ENCODE measurements at regions not wholly inside any gene's neighbourhood (a gene's known extent, or its start where the extent isn't known, plus 50 kb on each side); places are given as distances from the start of the nearest gene placed in this dataset.

DNA sequence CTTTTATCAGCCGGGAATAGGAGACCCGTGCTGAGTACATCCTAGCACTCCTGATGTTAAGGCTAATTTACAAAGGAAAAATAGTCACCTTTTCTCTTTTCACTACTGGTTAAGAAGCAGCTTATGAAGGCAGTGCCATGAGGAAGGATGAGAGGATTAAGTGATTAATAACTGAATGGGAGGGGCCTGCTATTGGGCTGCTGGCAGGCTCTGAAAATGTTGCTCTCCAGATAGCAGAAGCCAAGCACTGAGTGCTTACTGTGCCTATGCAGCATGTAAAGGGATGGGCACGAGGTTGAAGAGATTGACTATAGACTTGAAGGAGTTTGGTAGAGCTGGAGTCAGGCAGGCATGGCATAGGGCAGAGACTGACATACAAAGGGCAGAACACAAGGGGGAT is 282.4 kb upstream of the THSD7B start:
- peaks cover 8% of the 10 kb centered on the region for H3K9me3 ChIP-seq (ENCODE audit: control insufficient read depth, low read length)
- WGBS, 2 experiments (ENCODE audit: insufficient coverage in 2 of 2) = 58% methylated on average over 1 of the region's 3 CpGs
- H3K4me1 ChIP-seq (ENCODE audit: control insufficient read depth, insufficient read depth, low read length, poor library complexity, severe bottlenecking) = no peaks in the 10 kb centered on the region
- no peak overlapping the region for H3K4me3 ChIP-seq (ENCODE audit: extremely low read depth, insufficient read depth, low read length, poor library complexity, severe bottlenecking)
- no peaks in the 10 kb centered on the region for H3K36me3 ChIP-seq (ENCODE audit: control insufficient read depth, insufficient read depth, low read length)
- H3K27ac ChIP-seq (ENCODE audit: low read depth, low read length, severe bottlenecking) = no peak overlapping the region

DNA sequence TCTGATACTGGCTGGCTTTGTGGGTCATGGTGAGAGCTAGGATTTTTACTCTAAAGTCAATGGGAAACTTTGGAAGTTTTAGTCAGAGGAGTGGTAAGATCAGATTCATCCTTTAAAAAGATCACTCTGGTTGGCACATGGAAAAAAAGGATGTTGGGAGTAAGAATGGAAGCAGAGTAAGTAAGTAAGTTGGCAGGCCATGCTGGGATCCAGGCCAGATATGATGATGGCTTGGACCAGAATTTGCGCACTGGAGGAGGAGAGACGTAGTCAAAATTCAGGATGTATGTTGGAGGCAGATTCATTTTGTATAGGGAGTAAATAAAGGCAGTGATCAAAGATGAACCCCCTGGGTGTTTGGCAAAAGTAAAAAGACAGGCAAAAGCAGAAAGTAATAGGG is 283.3 kb upstream of the THSD7B start:
- H3K4me3 ChIP-seq (ENCODE audit: extremely low read depth, insufficient read depth, low read length, poor library complexity, severe bottlenecking) = no peak overlapping the region
- no peaks in the 10 kb centered on the region for H3K36me3 ChIP-seq (ENCODE audit: control insufficient read depth, insufficient read depth, low read length)
- no peak overlapping the region for H3K27ac ChIP-seq (ENCODE audit: low read depth, low read length, severe bottlenecking)
- WGBS, 2 experiments (ENCODE audit: insufficient coverage in 2 of 2) = 100% methylated on average over 2 of the region's 2 CpGs
- peaks cover 8% of the 10 kb centered on the region for H3K9me3 ChIP-seq (ENCODE audit: control insufficient read depth, low read length)
- no peaks in the 10 kb centered on the region for H3K4me1 ChIP-seq (ENCODE audit: control insufficient read depth, insufficient read depth, low read length, poor library complexity, severe bottlenecking)

GRCh38 chr2:136479696-136480095 is 285.6 kb upstream of the THSD7B start:
- Histone ChIP-seq H3K9me3 (ENCODE audit: control insufficient read depth, low read length) (peaks cover 8% of the 10 kb centered on the region), H3K4me1 (ENCODE audit: control insufficient read depth, insufficient read depth, low read length, poor library complexity, severe bottlenecking) (no peaks in the 10 kb centered on the region), H3K4me3 (ENCODE audit: extremely low read depth, insufficient read depth, low read length, poor library complexity, severe bottlenecking) (no peak overlapping the region), H3K36me3 (ENCODE audit: control insufficient read depth, insufficient read depth, low read length) (no peaks in the 10 kb centered on the region), H3K27ac (ENCODE audit: low read depth, low read length, severe bottlenecking) (no peak overlapping the region)
- WGBS, 2 experiments (ENCODE audit: insufficient coverage in 2 of 2) = 78 to 79% methylated on average over 2 of the region's 2 CpGs

- Histone ChIP-seq H3K4me1 (ENCODE audit: control insufficient read depth, insufficient read depth, low read length, poor library complexity, severe bottlenecking) (no peaks in the 10 kb centered on the region), H3K4me3 (ENCODE audit: extremely low read depth, insufficient read depth, low read length, poor library complexity, severe bottlenecking) (no peak overlapping the region), H3K9me3 (ENCODE audit: control insufficient read depth, low read length) (no peaks in the 10 kb centered on the region), H3K27ac (ENCODE audit: low read depth, low read length, severe bottlenecking) (no peak overlapping the region), H3K36me3 (ENCODE audit: control insufficient read depth, insufficient read depth, low read length) (no peaks in the 10 kb centered on the region)
- WGBS, 2 experiments (ENCODE audit: insufficient coverage in 2 of 2) = 46 to 61% methylated on average over 6 to 7 of the region's 7 CpGs
These were observed 296.5 kb upstream of the THSD7B start for GRCh38 chr2:136468799-136469369.

- Histone ChIP-seq H3K4me3 (ENCODE audit: extremely low read depth, insufficient read depth, low read length, poor library complexity, severe bottlenecking) (no peak overlapping the region), H3K27ac (ENCODE audit: low read depth, low read length, severe bottlenecking) (no peak overlapping the region), H3K9me3 (ENCODE audit: control insufficient read depth, low read length) (no peaks in the 10 kb centered on the region), H3K4me1 (ENCODE audit: control insufficient read depth, insufficient read depth, low read length, poor library complexity, severe bottlenecking) (no peaks in the 10 kb centered on the region), H3K36me3 (ENCODE audit: control insufficient read depth, insufficient read depth, low read length) (no peaks in the 10 kb centered on the region)
- WGBS, 2 experiments (ENCODE audit: insufficient coverage in 2 of 2) = no CpG with 5 or more reads among the region's 1 CpG
These were observed 312.8 kb upstream of the THSD7B start for GRCh38 chr2:136452528-136452927.

GRCh38 chr2:136448986-136449780 is 316.2 kb upstream of the THSD7B start:
- Histone ChIP-seq H3K4me1 (ENCODE audit: control insufficient read depth, insufficient read depth, low read length, poor library complexity, severe bottlenecking) (no peaks in the 10 kb centered on the region), H3K36me3 (ENCODE audit: control insufficient read depth, insufficient read depth, low read length) (no peaks in the 10 kb centered on the region), H3K9me3 (ENCODE audit: control insufficient read depth, low read length) (no peaks in the 10 kb centered on the region), H3K4me3 (ENCODE audit: extremely low read depth, insufficient read depth, low read length, poor library complexity, severe bottlenecking) (no peak overlapping the region), H3K27ac (ENCODE audit: low read depth, low read length, severe bottlenecking) (no peak overlapping the region)
- WGBS, 2 experiments (ENCODE audit: insufficient coverage in 2 of 2) = 87 to 92% methylated on average over 4 to 5 of the region's 7 CpGs

DNA sequence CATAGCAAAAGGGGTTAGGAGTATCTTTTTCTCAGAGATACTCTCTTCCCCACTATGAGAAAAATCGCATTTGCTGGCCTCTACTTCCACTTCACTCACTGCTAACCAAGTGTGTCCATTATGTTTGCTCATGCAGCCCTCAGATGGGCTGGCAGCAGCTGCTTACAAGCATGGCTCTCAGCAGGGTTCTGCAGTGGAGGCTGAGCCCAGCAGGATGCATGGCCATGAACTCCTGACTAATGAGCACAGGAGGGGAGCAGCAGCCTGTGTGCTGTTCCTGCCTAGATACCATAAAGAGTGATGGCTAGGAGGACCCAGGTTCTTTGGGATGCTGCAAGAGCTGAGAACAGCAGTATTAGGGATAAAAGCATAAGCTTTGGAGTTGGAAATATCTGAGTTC is 316.9 kb upstream of the THSD7B start:
- H3K27ac ChIP-seq (ENCODE audit: low read depth, low read length, severe bottlenecking) = no peak overlapping the region
- H3K36me3 ChIP-seq (ENCODE audit: control insufficient read depth, insufficient read depth, low read length) = no peaks in the 10 kb centered on the region
- no peaks in the 10 kb centered on the region for H3K9me3 ChIP-seq (ENCODE audit: control insufficient read depth, low read length)
- no peak overlapping the region for H3K4me3 ChIP-seq (ENCODE audit: extremely low read depth, insufficient read depth, low read length, poor library complexity, severe bottlenecking)
- no peaks in the 10 kb centered on the region for H3K4me1 ChIP-seq (ENCODE audit: control insufficient read depth, insufficient read depth, low read length, poor library complexity, severe bottlenecking)
- 38% methylated on average over 1 of the region's 1 CpG; no CpG with 5 or more reads in 1 of the 2 experiments for WGBS, 2 experiments (ENCODE audit: insufficient coverage in 2 of 2)

DNA sequence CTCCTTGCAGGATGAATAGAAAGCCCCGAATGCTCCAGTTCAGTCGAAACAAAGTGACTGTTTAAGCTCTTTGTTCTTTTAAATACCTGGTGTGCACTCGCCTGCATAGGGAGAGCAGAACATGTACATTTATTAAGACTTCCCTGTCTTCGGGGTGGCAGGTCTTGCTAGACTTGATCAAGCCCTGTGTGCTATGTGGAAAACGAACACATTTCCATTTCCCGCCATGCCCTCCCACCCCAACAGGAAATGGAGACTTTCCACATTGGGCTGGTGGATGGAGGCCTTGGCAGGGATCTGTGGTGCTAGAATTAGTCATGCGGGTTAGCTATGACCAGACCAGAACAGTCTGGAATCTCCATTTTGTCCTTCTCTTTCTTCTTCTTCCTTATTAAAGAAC is 321.0 kb upstream of the THSD7B start:
- Histone ChIP-seq H3K27ac (ENCODE audit: low read depth, low read length, severe bottlenecking) (no peak overlapping the region), H3K4me1 (ENCODE audit: control insufficient read depth, insufficient read depth, low read length, poor library complexity, severe bottlenecking) (no peaks in the 10 kb centered on the region), H3K4me3 (ENCODE audit: extremely low read depth, insufficient read depth, low read length, poor library complexity, severe bottlenecking) (no peak overlapping the region), H3K36me3 (ENCODE audit: control insufficient read depth, insufficient read depth, low read length) (no peaks in the 10 kb centered on the region), H3K9me3 (ENCODE audit: control insufficient read depth, low read length) (no peaks in the 10 kb centered on the region)
- 83 to 88% methylated on average over 4 to 5 of the region's 7 CpGs for WGBS, 2 experiments (ENCODE audit: insufficient coverage in 2 of 2)

DNA sequence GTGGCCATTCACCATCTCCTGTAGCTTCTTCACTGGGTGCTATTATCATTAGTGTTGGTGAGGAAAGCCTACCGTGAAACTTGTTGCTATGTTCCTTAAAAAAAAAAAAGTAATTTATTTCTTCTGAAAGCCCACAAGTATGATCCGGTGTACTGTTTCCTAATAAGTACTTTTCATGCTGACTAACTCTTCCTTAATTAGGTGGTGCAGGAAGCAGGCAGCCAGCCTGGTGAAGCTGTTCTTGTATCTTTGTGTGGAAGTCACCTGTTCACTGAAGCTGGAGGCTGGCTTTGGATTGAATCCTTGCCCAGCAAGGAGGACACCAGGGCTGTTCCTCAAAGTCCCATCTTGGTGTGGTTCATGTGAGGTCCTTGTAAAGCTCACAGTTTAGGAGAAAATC is 321.7 kb upstream of the THSD7B start:
- no peaks in the 10 kb centered on the region for H3K36me3 ChIP-seq (ENCODE audit: control insufficient read depth, insufficient read depth, low read length)
- H3K9me3 ChIP-seq (ENCODE audit: control insufficient read depth, low read length) = no peaks in the 10 kb centered on the region
- no peak overlapping the region for H3K4me3 ChIP-seq (ENCODE audit: extremely low read depth, insufficient read depth, low read length, poor library complexity, severe bottlenecking)
- 80% methylated on average over 1 of the region's 2 CpGs; no CpG with 5 or more reads in 1 of the 2 experiments for WGBS, 2 experiments (ENCODE audit: insufficient coverage in 2 of 2)
- H3K27ac ChIP-seq (ENCODE audit: low read depth, low read length, severe bottlenecking) = no peak overlapping the region
- no peaks in the 10 kb centered on the region for H3K4me1 ChIP-seq (ENCODE audit: control insufficient read depth, insufficient read depth, low read length, poor library complexity, severe bottlenecking)

GRCh38 chr2:136441979-136442714 is 323.2 kb upstream of the THSD7B start:
- Histone ChIP-seq H3K9me3 (ENCODE audit: control insufficient read depth, low read length) (no peaks in the 10 kb centered on the region), H3K4me1 (ENCODE audit: control insufficient read depth, insufficient read depth, low read length, poor library complexity, severe bottlenecking) (no peaks in the 10 kb centered on the region), H3K4me3 (ENCODE audit: extremely low read depth, insufficient read depth, low read length, poor library complexity, severe bottlenecking) (no peak overlapping the region), H3K36me3 (ENCODE audit: control insufficient read depth, insufficient read depth, low read length) (no peaks in the 10 kb centered on the region), H3K27ac (ENCODE audit: low read depth, low read length, severe bottlenecking) (no peak overlapping the region)
- WGBS, 2 experiments (ENCODE audit: insufficient coverage in 2 of 2) = 76% methylated on average over 6 to 8 of the region's 9 CpGs

Measured in mesodermal cell (in vitro differentiated cells).